K562 (cell line): ENCODE measurements at regions not wholly inside any gene's neighbourhood (a gene's known extent, or its start where the extent isn't known, plus 50 kb on each side); places are given as distances from the start of the nearest gene placed in this dataset.

ENCODE experiments used
- ASH1L ChIP-seq: fragments of 450-650 bp; IDR thresholded peaks from 2 replicates; pipeline ENCODE4 v1.6.1; 2018; ENCODE audit warnings: borderline replicate concordance, mild to moderate bottlenecking, low read depth; ENCODE audit not compliant: partially characterized antibody
- BDP1 ChIP-seq: IDR thresholded peaks from 3 replicates; pipeline ENCODE4 v1.6.1; 2011; ENCODE audit not compliant: insufficient read length, insufficient read depth
- BRCA1 ChIP-seq, 2 experiments: fragments of 450-650 bp in 1 of 2; sonication (generic) in 1 of 2; formaldehyde crosslinking in 1 of 2; IDR thresholded peaks; 2 replicates each; pipeline versions ENCODE4 v1.5.0 to v1.6.1; 2017 to 2020; ENCODE audit warnings: mild to moderate bottlenecking in 1 of 2, missing genetic modification reagents in 1 of 2
- CHD4 ChIP-seq: fragments of 200-600 bp; sonication (generic); IDR thresholded peaks from 3 replicates; pipeline ENCODE4 v1.6.1; 2012; ENCODE audit warnings: low read depth, mild to moderate bottlenecking, mixed read lengths, low read length, inconsistent platforms; ENCODE audit not compliant: insufficient read depth, insufficient replicate concordance, poor library complexity, severe bottlenecking
- DMBX1 ChIP-seq: fragments of 250-450 bp; sonication (Bioruptor Pico); IDR thresholded peaks from 2 replicates; pipeline ENCODE4 v1.8.0; 2022; ENCODE audit warnings: inconsistent platforms, mild to moderate bottlenecking, moderate library complexity, borderline replicate concordance
- ELF2 ChIP-seq: fragments of 250-450 bp; sonication (Bioruptor Pico); IDR thresholded peaks from 2 replicates; pipeline ENCODE4 v1.5.0; 2021; ENCODE audit warnings: mild to moderate bottlenecking
- FOXA3 ChIP-seq, 2 experiments: fragments of 450-650 bp in 1 of 2; sonication (generic) in 1 of 2; formaldehyde crosslinking; IDR thresholded peaks in 1 of 2; conservative IDR thresholded peaks in 1 of 2; 2 replicates each; pipeline versions ENCODE4 v1.4.0 to v1.8.0; 2020 to 2022; ENCODE audit warnings: mild to moderate bottlenecking in 2 of 2, missing genetic modification reagents in 1 of 2
- MBD1 ChIP-seq: fragments of 250-450 bp; sonication (Bioruptor Pico); IDR thresholded peaks from 2 replicates; pipeline ENCODE4 v1.8.0; 2022; ENCODE audit warnings: inconsistent platforms
- RBBP5 ChIP-seq: fragments of 200-600 bp; sonication (generic); IDR thresholded peaks from 2 replicates; pipeline ENCODE4 v1.6.1; 2012; ENCODE audit warnings: borderline replicate concordance, mild to moderate bottlenecking, low read length, control low read depth, inconsistent platforms; ENCODE audit not compliant: insufficient read depth, poor library complexity, severe bottlenecking
- RBFOX2 ChIP-seq: fragments of 200-400 bp; formaldehyde crosslinking; IDR thresholded peaks from 2 replicates; pipeline ENCODE4 v1.6.1; 2017; ENCODE audit warnings: low read depth, mild to moderate bottlenecking, low read length, moderate library complexity
- RBM34 ChIP-seq: fragments of 200-400 bp; formaldehyde crosslinking; IDR thresholded peaks from 2 replicates; pipeline ENCODE4 v1.6.1; 2018; ENCODE audit warnings: low read length, borderline replicate concordance; ENCODE audit not compliant: insufficient read depth
- REST ChIP-seq, 2 experiments: fragments of 450-650 bp; formaldehyde crosslinking in 1 of 2; IDR thresholded peaks; 2 replicates each; pipeline versions ENCODE4 v1.4.0 to v1.6.1; 2014 to 2020; ENCODE audit warnings: mild to moderate bottlenecking in 2 of 2, borderline replicate concordance in 1 of 2, low read depth in 1 of 2
- SMARCA4 ChIP-seq: fragments of 450-650 bp; IDR thresholded peaks from 2 replicates; pipeline ENCODE4 v1.6.1; 2016
- SMARCB1 ChIP-seq: IDR thresholded peaks from 2 replicates; pipeline ENCODE4 v1.6.1; 2011; ENCODE audit warnings: improper control_type of control experiment, low read depth; ENCODE audit not compliant: insufficient read length
- TOE1 ChIP-seq, 2 experiments: fragments of 450-650 bp in 1 of 2; sonication (generic) in 1 of 2; formaldehyde crosslinking in 1 of 2; IDR thresholded peaks; 2 replicates each; pipeline versions ENCODE4 v1.7.1 to v1.8.0; 2016 to 2022; ENCODE audit warnings: borderline replicate concordance in 2 of 2, mild to moderate bottlenecking in 2 of 2, antibody characterized with exemption in 1 of 2, inconsistent platforms in 1 of 2, low read depth in 1 of 2, missing genetic modification reagents in 1 of 2, moderate library complexity in 1 of 2
- WHSC1 ChIP-seq: IDR thresholded peaks from one replicate; pipeline ENCODE4 v1.6.1; 2012; ENCODE audit warnings: low read length, control low read depth, inconsistent platforms
- ZNF79 ChIP-seq: fragments of 250-450 bp; sonication (Bioruptor Pico); IDR thresholded peaks from 2 replicates; pipeline ENCODE4 v1.4.0; 2020; ENCODE audit warnings: low read depth, mild to moderate bottlenecking, moderate library complexity

- TF ChIP-seq ELF2 (CRISPR knock-in tag): no peak
- TF ChIP-seq SMARCB1: no peak
- no peak for TF ChIP-seq BDP1
- TF ChIP-seq ZNF79 (CRISPR knock-in tag): no peak
- TF ChIP-seq REST (IDR thresholded peaks at IDR 0.05; ENCODE audit: borderline replicate concordance): peak; percentile 95
- TF ChIP-seq REST (CRISPR knock-in tag; IDR thresholded peaks at IDR 0.05; ENCODE audit: low read depth): no peak
- no peak for TF ChIP-seq FOXA3 (CRISPR knock-in tag; conservative IDR thresholded peaks at IDR 0.05 in 1 of 2, IDR thresholded peaks at IDR 0.05 in 1 of 2)
- no peak for TF ChIP-seq RBM34
- TF ChIP-seq TOE1 (IDR thresholded peaks at IDR 0.05; ENCODE audit: borderline replicate concordance): no peak
- 0 out of 2 replicates have a peak, but pooled peaks have one; percentile 45 for TF ChIP-seq TOE1 (CRISPR knock-in tag; IDR thresholded peaks at IDR 0.05; ENCODE audit: borderline replicate concordance, low read depth)
- TF ChIP-seq SMARCA4: 0 out of 2 replicates have a peak, but pooled peaks have one; percentile 43
- no peak for TF ChIP-seq RBBP5
- no peak for TF ChIP-seq MBD1 (CRISPR knock-in tag)
- no peak for TF ChIP-seq CHD4
- no peak for TF ChIP-seq DMBX1 (CRISPR knock-in tag)
- TF ChIP-seq RBFOX2: no peak; the same call in 1 of the 2 replicates
- no peak for TF ChIP-seq BRCA1 (IDR thresholded peaks at IDR 0.05)
- no peak for TF ChIP-seq BRCA1 (CRISPR knock-in tag; IDR thresholded peaks at IDR 0.05)
- TF ChIP-seq WHSC1: no peak
- TF ChIP-seq ASH1L: no peak
Measured at GRCh38 chr3:14261229-14261628, 82.6 kb downstream of the LSM3 start (continued).
